Superior temporal gyrus (tissue), 1 donor: ENCODE measurements at regions not wholly inside any gene's neighbourhood (a gene's known extent, or its start where the extent isn't known, plus 50 kb on each side); places are given as distances from the start of the nearest gene placed in this dataset.

ENCODE experiments used
- DNase-seq: peaks from one replicate; pipeline ENCODE4 v3.0.0-alpha.2; 2016; ENCODE audit errors: extremely low spot score

DNA sequence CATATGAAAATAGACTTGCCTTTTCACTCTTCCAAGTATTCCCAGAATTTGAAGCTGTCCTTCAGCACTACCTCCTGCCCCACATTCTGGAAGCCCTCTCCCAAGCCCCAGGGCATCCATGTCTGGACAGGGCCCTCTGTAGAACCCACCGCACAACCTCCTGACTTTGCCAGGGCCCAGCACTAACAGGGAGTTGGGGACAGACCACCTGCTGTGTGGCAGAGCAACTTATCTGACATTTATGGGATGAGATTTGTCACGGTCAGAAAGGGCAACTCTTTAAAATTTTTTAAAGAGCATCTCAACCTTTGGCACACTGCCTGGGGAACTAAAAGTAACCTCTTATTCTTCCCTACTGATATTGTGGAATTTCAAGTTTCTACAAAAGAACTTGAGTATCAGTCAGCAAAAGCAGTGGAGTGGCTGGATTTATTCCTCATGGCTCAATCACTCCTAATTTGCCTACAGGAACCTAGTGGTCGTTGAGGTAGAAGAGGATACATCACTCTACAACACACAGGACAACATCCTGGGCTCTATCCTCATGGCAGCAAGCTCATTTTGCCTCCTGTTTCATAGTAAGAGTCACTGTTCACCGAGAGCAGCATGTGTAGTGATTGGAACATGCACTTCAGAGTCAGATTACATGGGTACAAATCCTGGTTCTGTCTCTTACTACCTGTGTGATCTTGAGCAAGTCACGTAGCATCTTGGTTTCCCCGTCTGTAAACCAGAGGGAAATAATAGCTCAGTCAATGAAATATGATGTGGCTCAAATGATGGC is 285.3 kb downstream of the ENC1 start:
- DNase-seq: no peak

DNA sequence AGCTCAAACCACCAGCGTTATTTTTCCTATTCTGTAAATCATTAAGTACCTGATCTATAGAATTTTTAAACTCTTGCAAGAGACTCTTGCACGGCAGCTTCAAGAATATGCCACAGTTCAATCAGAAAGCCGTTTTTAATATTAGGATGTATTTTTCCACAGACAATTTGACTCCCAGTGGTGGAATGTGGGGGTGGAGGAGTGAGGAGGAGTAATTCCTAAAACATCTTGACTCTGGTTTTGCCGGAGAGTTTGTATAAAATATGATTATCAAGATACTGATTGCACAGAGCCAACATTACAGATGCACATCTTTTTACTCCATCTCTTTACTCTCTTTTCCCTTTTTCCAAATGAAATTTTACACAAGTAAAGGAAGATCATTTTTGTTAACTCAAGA is 288.3 kb downstream of the ENC1 start:
- no peak for DNase-seq

DNA sequence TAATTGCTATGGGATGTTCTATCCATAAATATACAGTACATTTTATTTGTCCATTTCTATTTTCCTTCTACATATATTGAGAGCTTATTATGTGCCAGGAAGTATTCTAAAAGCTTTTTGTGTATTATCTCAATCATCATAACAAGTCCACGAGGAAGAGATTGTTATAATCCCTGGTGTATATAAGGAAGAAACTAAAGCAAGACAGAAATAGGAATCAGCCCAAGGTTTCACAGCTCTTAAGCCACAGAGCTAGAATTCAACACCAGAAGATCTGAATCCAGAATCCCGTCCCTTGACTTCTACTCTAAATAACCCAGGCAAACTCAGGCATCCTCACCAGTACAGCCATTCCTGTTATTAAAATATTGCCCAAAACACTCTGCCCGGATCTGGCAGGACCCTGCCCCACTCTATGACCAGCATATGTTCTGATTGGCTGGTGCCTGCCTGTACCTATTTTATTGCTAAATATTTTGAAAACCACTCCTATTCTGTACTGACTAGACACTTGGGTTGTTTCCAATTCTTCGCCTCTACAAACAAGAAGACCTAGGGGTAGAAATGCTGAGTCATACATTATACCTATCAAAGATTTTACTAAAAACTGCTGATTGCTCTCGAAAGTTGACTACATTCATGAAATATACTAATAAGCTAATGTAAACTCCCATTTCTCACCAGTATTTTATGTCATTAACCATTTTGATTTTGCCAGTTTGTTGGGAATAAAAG is 297.4 kb downstream of the ENC1 start:
- DNase-seq: no peak

DNA sequence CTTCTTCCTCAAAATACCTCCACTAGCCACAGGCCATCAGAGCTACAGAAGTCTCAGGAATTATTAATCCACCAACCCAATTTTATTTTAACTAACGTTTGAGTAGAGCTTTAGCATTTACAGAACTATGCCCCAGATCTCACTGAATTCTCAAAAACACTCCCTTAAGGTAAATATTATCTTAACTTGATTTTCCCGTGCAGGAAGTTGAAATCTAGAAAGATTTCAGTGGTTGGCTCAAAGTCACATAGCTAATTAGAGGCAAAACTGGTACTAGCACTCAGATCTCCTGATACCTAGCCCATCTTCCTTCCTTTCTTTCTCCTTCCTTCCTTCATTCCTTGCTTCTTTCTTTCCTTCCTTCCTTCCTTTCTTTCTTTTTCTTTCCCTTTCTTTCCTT is 298.3 kb downstream of the ENC1 start:
- DNase-seq: no peak

DNA sequence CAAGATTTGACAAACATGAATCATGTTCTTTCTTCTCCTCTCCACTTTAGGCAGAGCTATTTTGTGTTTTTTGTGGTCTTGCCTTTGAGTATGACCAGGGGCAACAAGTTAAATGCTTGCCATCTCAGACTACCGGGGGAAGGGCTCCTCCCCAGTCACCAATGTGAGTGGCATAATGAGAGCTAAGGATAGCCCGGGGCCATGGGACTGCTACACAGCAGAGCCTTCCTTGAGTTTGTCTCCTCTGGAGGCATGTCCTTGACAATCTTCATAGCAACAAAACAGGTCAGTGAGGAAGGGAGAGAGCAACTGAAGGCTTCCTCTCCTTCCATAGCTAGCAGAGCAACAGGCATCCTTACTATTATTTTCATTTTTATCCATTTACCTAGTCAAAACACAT is 299.3 kb downstream of the ENC1 start:
- DNase-seq: no peak

DNA sequence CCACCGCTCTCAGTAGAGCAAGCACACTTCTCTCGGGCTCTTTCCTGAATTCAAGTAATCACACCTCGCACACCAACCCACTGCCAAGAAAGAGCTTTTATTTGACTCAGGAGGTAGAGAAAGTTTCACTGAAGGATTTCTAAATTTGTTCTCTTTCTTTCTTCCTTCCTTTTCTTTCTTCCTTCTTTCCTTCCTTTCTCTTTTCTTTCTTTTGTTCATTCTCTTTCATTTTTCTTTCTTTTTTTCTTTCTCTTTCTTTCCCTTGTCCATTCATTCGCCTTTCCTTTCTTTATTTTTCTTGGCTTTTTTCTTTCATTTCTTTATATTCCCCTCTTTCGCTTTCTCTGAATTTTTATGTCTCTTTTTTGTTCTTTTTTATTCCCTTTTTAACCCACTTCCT is 300.1 kb downstream of the ENC1 start:
- no peak for DNase-seq

DNA sequence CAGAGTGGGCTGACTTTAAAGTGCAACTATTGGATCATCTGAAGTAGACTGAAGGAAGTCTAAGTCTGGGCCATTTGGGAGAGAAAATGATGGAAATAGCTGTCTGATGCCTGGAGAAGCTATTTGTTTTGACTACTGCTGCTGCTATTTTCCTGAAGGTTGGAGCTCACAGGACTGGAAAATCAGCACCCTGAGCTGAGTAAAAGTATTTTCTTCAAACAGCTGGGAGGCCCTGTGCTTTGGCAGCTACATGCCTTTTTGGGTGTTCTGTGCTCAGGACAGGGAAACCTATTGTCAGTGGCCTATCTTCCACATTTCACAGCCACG is 302.6 kb downstream of the ENC1 start:
- DNase-seq: no peak

DNA sequence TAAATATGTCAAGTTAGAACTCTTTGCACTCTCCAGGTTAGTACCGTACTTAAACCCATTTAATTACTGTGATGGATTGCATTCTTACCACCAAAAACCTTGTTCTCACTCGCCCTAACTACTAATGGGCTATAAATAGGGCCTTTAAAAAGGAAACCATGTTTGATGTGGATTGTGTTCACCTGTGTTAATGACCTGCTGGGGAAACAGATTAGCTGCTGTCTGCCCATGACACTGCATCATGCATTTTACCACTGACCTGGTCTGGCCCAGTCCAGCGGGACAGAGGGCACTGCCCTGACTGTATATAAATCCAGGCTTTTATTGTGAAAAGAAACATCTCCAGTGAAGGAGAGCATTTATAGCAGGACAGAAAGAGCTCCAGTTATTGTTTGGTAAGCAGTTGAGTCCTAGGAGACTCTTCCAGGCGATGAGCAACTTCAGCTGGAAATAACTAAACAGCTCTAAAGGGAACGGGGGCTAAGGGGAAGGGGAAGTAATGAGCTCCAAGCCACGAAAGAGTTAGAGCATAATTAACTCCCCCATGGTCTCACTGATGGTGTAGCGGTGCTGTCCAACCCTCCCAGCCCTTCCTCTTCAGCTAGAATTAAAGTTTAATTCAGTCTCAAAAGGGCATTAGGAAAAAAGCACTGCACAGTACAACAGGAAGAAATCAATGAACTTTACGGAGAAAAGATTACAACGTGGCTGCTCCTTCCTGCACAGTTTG is 303.1 kb downstream of the ENC1 start:
- no peak for DNase-seq

DNA sequence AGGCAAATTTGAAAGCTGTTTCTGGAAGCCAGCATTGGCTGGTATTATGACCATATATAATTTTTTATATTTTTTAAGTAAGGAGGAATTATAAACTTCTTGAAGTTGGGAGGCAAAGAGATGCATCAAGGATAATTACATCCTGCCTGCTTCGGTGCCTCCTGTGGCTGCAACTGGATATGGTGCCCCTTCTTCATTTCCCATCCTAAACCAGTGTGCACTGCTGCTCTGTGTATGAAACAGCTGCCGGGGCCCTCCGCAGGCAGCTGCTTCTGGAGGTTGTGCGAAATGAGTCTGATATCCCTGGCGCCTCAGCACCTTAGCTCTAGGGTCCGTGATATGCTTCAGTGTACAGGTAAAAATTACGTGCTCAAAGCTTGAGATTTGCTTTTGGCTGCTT is 304.2 kb downstream of the ENC1 start:
- DNase-seq: no peak

DNA sequence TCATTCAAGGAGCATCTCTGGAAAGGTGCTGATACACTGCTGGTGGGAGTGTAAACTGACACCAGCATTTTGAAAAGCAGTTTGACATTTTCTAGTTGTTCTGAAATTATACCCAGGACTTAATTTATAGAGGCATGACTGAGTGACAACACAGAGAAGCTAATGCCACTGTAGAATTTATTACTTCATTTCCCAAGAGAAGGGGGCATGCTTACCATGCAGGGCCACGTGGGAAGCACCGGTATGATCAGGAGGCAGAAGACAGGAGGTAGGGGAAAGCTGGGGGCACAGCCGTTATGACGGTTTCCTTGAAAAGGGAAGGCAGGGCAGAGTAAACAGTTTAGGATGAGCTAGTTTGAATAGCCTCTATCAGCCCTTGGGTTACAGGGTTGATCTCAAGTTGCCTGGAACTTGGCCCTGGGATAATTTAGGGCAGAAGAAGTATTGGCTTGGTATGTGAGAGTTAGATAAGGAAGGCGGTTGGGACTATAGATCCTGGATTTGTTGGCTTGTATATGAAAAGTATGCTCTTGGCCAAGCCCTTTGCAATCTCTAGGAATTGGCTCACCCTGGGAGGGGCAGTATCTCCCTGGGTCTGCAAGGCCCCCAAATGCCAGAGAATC is 305.7 kb downstream of the ENC1 start:
- DNase-seq: no peak

DNA sequence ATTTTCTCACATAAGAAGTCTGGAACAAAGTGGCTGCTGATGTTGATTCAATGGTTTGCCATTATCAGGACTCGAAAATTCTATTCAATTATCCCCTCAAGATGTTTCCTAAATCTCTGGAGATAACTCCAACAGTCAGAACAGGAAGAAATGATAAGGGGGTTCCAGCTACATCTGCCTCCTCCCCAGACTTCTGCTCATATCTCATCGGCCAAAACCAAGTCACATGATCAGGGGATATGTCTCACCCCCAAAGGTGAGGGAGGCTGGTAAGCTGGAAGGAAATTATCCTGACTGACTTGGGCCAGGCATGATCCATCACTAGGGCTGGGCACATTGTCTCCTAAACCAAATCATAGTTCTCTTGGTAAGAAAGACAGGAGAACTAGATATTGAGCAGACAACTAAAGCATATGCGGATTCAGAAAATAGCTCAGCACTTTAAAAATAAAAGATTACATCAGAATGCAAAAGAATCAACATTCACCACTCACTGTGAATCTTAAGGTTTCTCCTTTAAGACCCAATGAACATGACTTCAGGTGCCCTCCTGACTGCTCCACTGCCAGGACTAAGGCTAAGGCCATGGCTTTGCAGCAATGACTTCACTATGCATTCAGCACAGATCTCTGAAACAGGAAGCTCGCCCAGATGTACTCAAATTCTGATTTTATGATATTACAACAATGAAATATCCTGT is 306.3 kb downstream of the ENC1 start:
- DNase-seq: no peak

DNA sequence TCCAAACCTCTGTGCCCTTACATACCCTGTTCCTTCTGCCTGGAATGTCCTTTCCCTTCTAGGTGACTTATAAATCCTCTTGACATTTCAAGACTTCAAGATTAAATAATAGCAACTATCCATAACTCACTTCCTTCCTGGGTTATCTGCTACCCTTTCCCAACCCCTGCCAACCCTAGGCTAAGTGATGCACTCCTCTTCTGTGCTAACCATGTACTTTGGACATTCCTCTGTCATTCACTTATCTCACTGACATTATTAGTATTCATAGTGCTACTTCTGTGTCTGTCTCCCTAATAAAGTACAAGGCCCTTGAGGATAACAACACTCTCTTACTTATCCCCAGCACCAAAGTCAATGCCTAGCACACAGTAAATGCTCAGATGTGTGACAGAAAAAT is 307.1 kb downstream of the ENC1 start:
- DNase-seq: no peak

DNA sequence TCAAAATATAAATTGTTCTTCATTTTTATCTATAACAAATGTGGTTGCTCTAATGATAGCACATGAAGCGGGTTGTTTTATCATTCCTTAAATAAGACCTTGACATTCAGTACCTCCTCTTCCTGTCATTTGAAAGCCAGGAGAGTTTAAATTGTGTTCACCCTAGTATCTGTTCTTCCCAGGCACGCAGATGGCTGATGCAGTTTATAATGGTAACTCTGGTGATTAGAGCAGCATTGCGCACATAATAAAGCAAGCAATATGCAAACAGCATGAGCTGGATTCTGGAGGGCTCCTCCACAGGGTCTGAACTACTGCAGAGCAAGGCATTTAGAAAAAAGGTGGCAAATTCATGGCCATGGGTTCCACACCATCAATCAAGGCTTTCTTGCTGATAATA is 307.8 kb downstream of the ENC1 start:
- no peak for DNase-seq

DNA sequence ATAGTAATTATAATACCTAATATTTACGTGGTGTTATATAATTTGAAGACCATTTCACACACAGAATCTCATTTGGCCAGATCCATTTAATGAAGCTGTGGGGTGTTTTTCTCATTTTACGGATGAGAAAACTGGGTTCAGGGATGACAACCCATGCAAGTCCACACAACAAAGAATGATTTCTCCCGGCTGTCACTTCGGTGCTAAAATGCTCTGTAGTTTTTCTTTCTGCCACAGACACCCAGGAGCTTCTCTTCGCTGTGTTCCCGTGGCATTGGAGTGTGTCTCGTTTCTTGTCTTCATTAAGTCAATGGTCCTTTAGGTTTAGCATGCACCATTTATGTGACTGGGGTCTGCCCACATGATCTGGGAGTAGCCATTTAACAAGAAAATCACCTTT is 308.5 kb downstream of the ENC1 start:
- no peak for DNase-seq

DNA sequence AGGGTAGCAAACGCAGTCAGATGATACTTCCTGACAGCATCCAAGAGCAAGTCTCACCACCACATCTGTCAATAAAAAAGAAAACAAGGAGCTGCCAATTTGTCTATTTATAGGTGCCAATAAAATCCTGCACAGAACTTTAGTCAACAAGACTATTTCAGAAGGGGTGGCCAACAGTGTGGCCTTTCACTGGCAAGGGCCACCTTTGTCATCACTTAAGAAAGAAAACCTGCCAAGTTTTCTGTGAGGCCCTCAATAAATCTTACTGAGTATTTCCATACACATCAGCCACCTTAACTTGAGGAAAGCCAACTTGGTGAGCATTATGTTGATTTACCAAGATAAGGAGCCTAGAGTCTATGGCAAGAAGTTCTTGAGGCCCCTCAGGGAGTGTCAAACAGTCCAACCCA is 312.3 kb downstream of the ENC1 start:
- DNase-seq: no peak

DNA sequence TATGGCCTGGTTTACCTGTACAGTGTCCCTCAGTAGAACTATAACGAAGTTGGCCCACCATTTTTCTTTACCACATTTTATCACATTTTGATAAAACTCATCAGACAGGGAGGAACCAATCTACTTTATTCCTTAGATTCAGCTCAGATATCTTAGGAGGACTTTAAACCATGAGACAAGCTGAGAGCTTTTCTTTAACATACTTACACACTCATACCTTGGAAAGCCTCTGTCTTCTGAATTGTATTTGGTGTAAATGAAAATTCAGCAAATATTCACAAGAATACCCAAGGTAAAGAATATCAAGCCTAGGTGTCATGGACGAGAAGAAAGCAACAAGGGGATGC is 313.2 kb downstream of the ENC1 start:
- DNase-seq: no peak

DNA sequence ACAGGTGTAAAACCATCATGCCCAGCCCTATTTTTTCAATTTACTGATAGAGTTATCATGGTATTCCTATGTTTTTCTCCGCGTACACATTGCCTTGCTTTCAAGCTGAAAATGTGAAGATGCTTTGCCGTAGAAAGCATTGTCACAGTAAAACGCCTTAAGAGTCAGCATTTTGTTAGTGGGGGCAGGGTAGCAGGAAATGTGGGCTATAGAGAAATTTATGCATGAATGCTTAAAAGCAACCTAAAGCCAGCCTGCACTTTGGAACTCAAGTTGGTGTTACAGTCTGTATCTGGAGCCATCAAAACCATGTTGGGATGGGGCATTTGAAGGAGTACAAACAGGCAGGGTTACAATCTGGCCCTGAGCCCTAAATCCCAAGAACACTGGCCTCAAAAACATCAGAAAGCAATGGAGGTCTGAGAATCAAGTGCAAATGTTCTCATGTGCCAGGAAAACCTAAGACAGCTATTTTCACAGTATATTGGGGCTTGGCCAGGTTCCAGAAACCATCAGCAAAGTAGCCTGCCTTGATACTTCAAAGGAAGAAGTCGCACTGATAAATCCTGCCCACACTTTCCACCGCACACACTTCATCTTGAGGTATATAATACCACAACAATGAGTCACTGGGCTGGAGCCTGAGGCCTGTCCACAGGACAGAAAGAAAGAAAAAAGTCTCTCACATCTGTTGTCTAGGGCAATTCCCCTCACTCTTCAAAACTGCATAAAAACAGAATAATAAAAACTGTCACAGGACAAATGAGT is 313.8 kb downstream of the ENC1 start:
- DNase-seq: no peak

DNA sequence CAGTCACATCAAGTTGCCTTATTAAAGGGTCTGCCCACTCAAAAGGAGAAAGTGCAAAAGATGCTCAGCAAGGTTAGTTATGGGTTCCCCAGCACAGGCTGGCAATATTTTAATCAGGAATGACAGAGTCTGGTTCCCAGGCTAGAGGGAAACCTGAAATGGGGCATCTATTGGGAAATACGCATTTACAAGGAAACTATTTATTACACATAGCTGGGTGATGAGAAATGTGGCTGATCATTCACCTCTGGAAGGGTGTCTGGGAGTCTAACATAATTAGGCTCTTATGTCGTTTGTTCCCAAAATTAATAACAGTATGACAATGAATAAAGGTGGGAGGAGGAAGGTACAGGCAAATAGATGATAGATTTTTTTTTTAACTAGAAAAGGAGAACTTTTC is 314.7 kb downstream of the ENC1 start:
- no peak for DNase-seq

DNA sequence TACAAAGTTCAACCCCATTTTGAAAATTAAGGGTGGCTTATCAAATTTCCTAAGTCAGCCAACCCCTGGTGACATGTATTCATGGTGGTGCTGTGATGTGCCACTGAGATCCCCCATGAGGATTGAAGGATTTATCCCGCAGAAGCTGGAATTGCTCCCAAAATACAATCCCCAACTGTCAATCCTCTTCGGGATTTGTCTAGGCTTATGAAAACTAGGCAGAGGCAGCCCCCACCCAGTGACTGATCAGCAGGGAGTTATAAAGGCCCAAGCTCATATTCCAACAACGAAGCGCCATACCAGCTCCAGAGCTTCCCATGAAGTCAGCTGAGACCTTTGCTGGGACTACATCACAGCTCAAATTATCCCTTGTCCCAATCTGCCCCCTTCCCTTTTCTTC is 316.0 kb downstream of the ENC1 start:
- DNase-seq: no peak

DNA sequence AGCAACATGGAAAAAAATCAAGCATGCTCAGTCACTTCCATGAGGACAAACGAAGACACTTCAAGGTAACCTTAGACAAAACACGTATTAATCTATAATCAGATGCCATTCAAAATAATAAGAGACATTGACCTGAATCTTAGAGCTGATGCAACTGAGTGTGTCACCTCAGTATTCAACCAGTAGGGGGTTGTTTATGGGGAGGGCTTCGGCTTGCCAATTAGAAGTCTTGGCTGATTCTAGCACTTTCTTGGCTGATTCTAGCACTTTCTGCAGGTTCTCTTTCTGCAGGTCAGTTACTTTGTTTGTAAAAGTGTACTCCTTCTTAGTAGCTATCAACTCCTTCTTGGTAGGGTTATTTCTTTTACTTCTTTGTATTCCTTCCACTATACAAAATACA is 317.6 kb downstream of the ENC1 start:
- no peak for DNase-seq

DNA sequence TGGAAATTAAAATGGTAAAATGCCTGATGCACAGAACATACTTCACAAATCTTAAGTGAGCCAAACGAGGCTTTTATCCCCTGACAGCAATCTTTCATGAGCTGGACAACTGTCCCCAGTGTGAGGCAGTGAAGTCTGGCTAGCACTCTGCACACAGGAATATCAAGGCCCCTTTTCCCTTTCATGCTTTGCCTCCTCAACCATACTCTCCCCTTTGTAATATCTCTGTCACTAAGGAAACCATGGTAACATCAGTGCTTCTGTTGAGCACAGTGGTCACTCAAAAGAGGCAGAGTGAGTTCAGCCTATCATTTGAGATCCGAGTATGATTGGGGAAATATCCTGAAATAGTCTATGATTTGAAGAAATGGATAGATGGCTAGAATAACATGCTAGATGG is 318.3 kb downstream of the ENC1 start:
- no peak for DNase-seq
